NCI-H748 (cell line): ENCODE measurements at regions not wholly inside any gene's neighbourhood (a gene's known extent, or its start where the extent isn't known, plus 50 kb on each side); places are given as distances from the start of the nearest gene placed in this dataset.
"Not testable (repeated sequence)": the region's sequence is repeated elsewhere in the genome, so short reads cannot be mapped to it uniquely, and the experiment has no call there.

Experiments
- DNase-seq: peaks from one replicate; lab custom pipeline; 2025; ENCODE audit not compliant: unreplicated experiment; lab: John Stamatoyannopoulos, UW

GRCh38 chr2:64250063-64250462, 105.8 kb upstream of the PELI1 start:
- DNase-seq: no peak

GRCh38 chr2:64250751-64251423, 106.7 kb upstream of the PELI1 start:
- no peak for DNase-seq

- DNase-seq: no peak
These were observed 107.5 kb upstream of the PELI1 start for GRCh38 chr2:64251497-64252250.

- not testable (repeated sequence) for DNase-seq
These were observed 108.2 kb upstream of the PELI1 start for GRCh38 chr2:64252251-64252978.

- not testable (repeated sequence) for DNase-seq
These were observed 109.2 kb upstream of the PELI1 start for GRCh38 chr2:64253421-64253820.

- DNase-seq: no peak
These were observed 114.3 kb upstream of the PELI1 start for GRCh38 chr2:64258566-64258965.

GRCh38 chr2:64259312-64259711, 115.1 kb upstream of the PELI1 start:
- peak; percentile 2 for DNase-seq

- no peak for DNase-seq
These were observed 116.0 kb upstream of the PELI1 start for GRCh38 chr2:64260093-64260803.

GRCh38 chr2:64260817-64261216, 116.6 kb upstream of the PELI1 start:
- DNase-seq: peak; percentile 3

- no peak for DNase-seq
These were observed 117.9 kb upstream of the PELI1 start for GRCh38 chr2:64262071-64262470.

GRCh38 chr2:64262816-64263215, 118.6 kb upstream of the PELI1 start:
- no peak for DNase-seq

GRCh38 chr2:64263315-64263714, 119.1 kb upstream of the PELI1 start:
- DNase-seq: no peak

GRCh38 chr2:64267699-64268098, 123.5 kb upstream of the PELI1 start:
- no peak for DNase-seq

GRCh38 chr2:64268330-64269048, 124.3 kb upstream of the PELI1 start:
- no peak for DNase-seq

GRCh38 chr2:64273524-64274398, 129.5 kb upstream of the PELI1 start:
- no peak for DNase-seq

GRCh38 chr2:64274399-64275173, 130.4 kb upstream of the PELI1 start:
- DNase-seq: no peak

GRCh38 chr2:64275174-64275466, 130.9 kb upstream of the PELI1 start:
- no peak for DNase-seq

GRCh38 chr2:64276417-64277095, 132.3 kb upstream of the PELI1 start:
- DNase-seq: no peak
